ENCODE measurements at regions not wholly inside any gene's neighbourhood (a gene's known extent, or its start where the extent isn't known, plus 50 kb on each side); places are given as distances from the start of the nearest gene placed in this dataset.

GRCh38 chr13:34174671-34175145 lies 356.8 kb downstream of the RFC3 start:
- TF ChIP-seq POLR2A (IDR thresholded peaks at IDR 0.05): no peak
- TF ChIP-seq, protein P1, sequence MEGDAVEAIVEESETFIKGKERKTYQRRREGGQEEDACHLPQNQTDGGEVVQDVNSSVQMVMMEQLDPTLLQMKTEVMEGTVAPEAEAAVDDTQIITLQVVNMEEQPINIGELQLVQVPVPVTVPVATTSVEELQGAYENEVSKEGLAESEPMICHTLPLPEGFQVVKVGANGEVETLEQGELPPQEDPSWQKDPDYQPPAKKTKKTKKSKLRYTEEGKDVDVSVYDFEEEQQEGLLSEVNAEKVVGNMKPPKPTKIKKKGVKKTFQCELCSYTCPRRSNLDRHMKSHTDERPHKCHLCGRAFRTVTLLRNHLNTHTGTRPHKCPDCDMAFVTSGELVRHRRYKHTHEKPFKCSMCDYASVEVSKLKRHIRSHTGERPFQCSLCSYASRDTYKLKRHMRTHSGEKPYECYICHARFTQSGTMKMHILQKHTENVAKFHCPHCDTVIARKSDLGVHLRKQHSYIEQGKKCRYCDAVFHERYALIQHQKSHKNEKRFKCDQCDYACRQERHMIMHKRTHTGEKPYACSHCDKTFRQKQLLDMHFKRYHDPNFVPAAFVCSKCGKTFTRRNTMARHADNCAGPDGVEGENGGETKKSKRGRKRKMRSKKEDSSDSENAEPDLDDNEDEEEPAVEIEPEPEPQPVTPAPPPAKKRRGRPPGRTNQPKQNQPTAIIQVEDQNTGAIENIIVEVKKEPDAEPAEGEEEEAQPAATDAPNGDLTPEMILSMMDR (IDR thresholded peaks at IDR 0.05): no peak
- no peaks in the 10 kb centered on the region for H3K4me1 ChIP-seq
- DNase-seq (no peak), ATAC-seq (no peak)
- 90 to 94% (median 92%) methylated on average over 2 of the region's 2 CpGs for WGBS, 4 donors
- no peak overlapping the region for H3K4me3 ChIP-seq
- intact Hi-C loops (cut with DNase I): no loop called here
- H3K27ac ChIP-seq: no peak overlapping the region
- no peaks in the 10 kb centered on the region for H3K9me3 ChIP-seq
- H3K27me3 ChIP-seq: no peaks in the 10 kb centered on the region
- no peaks in the 10 kb centered on the region for H3K36me3 ChIP-seq

DNA sequence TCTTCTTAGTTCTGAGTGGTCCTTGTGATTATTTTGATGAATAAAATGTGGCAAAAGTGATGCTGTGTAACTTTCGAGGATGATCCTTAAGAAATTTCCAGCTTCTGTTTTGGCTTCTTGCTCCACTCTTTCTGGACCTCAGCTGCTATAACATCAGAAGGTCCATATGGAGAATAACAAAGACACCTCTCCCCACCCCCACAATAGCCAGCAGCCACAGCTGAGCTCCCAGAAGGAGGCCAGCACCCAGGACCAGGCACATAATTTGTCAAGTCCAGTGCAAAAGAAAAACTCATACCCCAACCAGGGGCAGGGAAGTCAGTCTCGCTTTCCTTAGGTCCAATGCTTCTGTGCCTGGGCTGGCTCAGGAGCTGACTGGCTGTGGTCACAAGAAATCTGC lies 357.6 kb downstream of the RFC3 start:
- WGBS, 4 donors: 85 to 92% (median 87%) methylated on average over 2 of the region's 2 CpGs
- no peaks in the 10 kb centered on the region for H3K36me3 ChIP-seq
- peaks cover 0 to 2% (median 0%) of the 10 kb centered on the region in 12 donors for H3K4me1 ChIP-seq
- no peak overlapping the region for H3K27ac ChIP-seq
- TF ChIP-seq POLR2A (IDR thresholded peaks at IDR 0.05): no peak
- TF ChIP-seq, protein P1 (IDR thresholded peaks at IDR 0.05): no peak
- no peak for DNase-seq
- no peaks in the 10 kb centered on the region for H3K9me3 ChIP-seq
- H3K27me3 ChIP-seq: no peaks in the 10 kb centered on the region
- no peak overlapping the region for H3K4me3 ChIP-seq
- intact Hi-C loops (cut with DNase I): no loop called here
- no peak for ATAC-seq

DNA sequence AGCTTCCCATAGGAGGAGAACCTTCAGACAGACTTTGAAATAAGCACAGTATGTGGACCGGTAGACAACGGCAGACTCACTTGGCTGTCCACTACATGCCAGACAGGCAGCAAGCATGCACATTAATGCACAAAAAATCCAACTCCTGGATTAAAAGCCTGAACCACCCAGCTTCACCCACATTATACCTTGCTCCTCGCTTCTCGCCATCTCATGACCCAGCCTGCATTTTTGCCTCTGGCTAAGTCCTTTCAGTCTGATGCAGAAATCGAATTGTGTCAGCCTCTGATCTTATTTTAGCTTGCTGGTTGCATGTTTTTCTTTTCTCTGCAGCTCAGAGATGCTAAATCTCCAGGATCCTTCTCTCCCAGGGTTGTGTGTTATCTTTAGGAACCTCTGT lies 358.7 kb downstream of the RFC3 start:
- Histone ChIP-seq H3K9me3 (no peaks in the 10 kb centered on the region), H3K4me1 (peaks cover 0 to 2% (median 0%) of the 10 kb centered on the region in 12 donors), H3K4me3 (no peak overlapping the region), H3K27ac (no peak overlapping the region), H3K36me3 (no peaks in the 10 kb centered on the region), H3K27me3 (no peaks in the 10 kb centered on the region)
- DNase-seq (no peak), ATAC-seq (no peak)
- TF ChIP-seq, protein P1 (IDR thresholded peaks at IDR 0.05): no peak
- TF ChIP-seq POLR2A (IDR thresholded peaks at IDR 0.05): no peak
- 58 to 74% (median 71%) methylated on average over 5 of the region's 5 CpGs for WGBS, 4 donors
- intact Hi-C loops (cut with DNase I): no loop called here

DNA sequence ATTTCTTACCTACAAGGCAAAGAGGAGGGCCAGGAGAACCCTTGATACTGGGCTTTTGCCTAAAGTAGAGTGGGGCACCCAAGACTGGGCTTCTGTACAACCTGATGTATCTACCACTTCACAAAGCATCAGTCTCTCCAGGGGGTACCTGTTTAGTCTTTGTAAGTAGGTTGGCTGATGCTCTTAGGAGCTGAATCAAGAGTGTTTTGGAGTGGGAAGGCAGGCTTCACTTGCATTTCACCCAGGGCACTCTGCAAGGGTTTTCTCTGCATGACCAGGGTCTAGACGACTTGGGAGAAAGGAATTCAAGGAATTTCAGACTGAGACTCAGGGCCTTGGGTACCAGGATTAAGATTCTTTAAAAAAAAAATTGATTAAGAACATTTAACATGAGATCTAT lies 361.5 kb downstream of the RFC3 start:
- Histone ChIP-seq H3K27me3 (no peaks in the 10 kb centered on the region), H3K27ac (no peak overlapping the region), H3K9me3 (no peaks in the 10 kb centered on the region), H3K4me3 (no peak overlapping the region), H3K36me3 (no peaks in the 10 kb centered on the region), H3K4me1 (peaks cover 0 to 2% (median 0%) of the 10 kb centered on the region in 12 donors)
- ATAC-seq: no peak
- TF ChIP-seq, protein P1 (IDR thresholded peaks at IDR 0.05): no peak
- no peak for TF ChIP-seq POLR2A (IDR thresholded peaks at IDR 0.05)
- 37 to 56% (median 44%) methylated on average over 1 of the region's 1 CpG for WGBS, 4 donors
- DNase-seq: no peak
- intact Hi-C loops (cut with DNase I): no loop called here

Measured in heart left ventricle (tissue), 16 donors.